PC-9 (cell line): ENCODE measurements at regions not wholly inside any gene's neighbourhood (a gene's known extent, or its start where the extent isn't known, plus 50 kb on each side); places are given as distances from the start of the nearest gene placed in this dataset.

Experiments used
- BruUV-seq: library from RNA; stranded (reverse); fragments of 400-500 nt; replicated peaks from 2 replicates; lab custom pipeline; 2021; lab: Mats Ljungman, UMichigan
- CTCF ChIA-PET: fragments of 300-600 bp; sonication (Branson Sonifier 250); formaldehyde crosslinking; loops from one replicate; lab custom pipeline; 2022; ENCODE audit warnings: antibody characterized with exemption; lab: Charles Lee
- POLR2A ChIA-PET: fragments of 300-600 bp; sonication (Branson Sonifier 250); formaldehyde crosslinking; loops from one replicate; lab custom pipeline; 2022; ENCODE audit warnings: antibody characterized with exemption; ENCODE audit not compliant: unreplicated experiment; lab: Charles Lee
- DNase-seq, 2 experiments: peaks; one replicate each; pipeline versions ENCODE4 v3.0.0 to v3.0.0-alpha.2; 2015 to 2022; ENCODE audit warnings: mixed read lengths in 1 of 2
- H2AFZ ChIP-seq: fragments of 200-600 bp; sonication (generic); 2 replicates; pipeline ENCODE4 v1.8.1; 2017; ENCODE audit warnings: antibody characterized with exemption
- H3F3A ChIP-seq: fragments of 200-600 bp; sonication (generic); 2 replicates; pipeline ENCODE4 v1.8.1; 2017; ENCODE audit warnings: antibody characterized with exemption, mild to moderate bottlenecking, low read depth; ENCODE audit not compliant: insufficient read depth
- H3K27ac ChIP-seq: fragments of 200-600 bp; sonication (generic); 2 replicates; pipeline ENCODE4 v1.6.1; 2016; ENCODE audit warnings: mixed run types
- H3K27me3 ChIP-seq: fragments of 200-600 bp; sonication (generic); 2 replicates; pipeline ENCODE4 v1.6.1; 2016; ENCODE audit warnings: low read depth, mixed run types; ENCODE audit not compliant: insufficient read depth
- H3K36me3 ChIP-seq: fragments of 200-600 bp; sonication (generic); 2 replicates; pipeline ENCODE4 v1.6.1; 2016; ENCODE audit warnings: low read depth, mixed run types
- H3K4me1 ChIP-seq: fragments of 200-600 bp; sonication (generic); replicated peaks from 2 replicates; pipeline ENCODE4 v1.6.1; 2016; ENCODE audit warnings: mixed run types; ENCODE audit not compliant: insufficient read depth
- H3K4me2 ChIP-seq: fragments of 200-600 bp; sonication (generic); 2 replicates; pipeline ENCODE4 v1.6.1; 2017; ENCODE audit warnings: mixed run types
- H3K4me3 ChIP-seq: fragments of 200-600 bp; sonication (generic); 2 replicates; pipeline ENCODE4 v1.6.1; 2016; ENCODE audit warnings: mixed run types
- H3K79me2 ChIP-seq: fragments of 200-600 bp; sonication (generic); 2 replicates; pipeline ENCODE4 v1.6.1; 2017; ENCODE audit warnings: low read depth, mixed run types
- H3K9me2 ChIP-seq: fragments of 200-600 bp; sonication (generic); 2 replicates; pipeline ENCODE4 v1.8.1; 2017; ENCODE audit warnings: mild to moderate bottlenecking; ENCODE audit not compliant: insufficient read depth
- H3K9me3 ChIP-seq: fragments of 200-600 bp; sonication (generic); 2 replicates; pipeline ENCODE4 v1.8.1; 2016; ENCODE audit warnings: low read depth; ENCODE audit not compliant: insufficient read depth
- H4K20me1 ChIP-seq: fragments of 200-600 bp; sonication (generic); 2 replicates; pipeline ENCODE4 v1.8.1; 2017; ENCODE audit not compliant: insufficient read depth
- EZH2 ChIP-seq: fragments of 200-600 bp; sonication (generic); IDR thresholded peaks from 2 replicates; pipeline ENCODE4 v1.8.0; 2017; ENCODE audit warnings: antibody characterized with exemption, low read depth
- intact Hi-C: fragments of 100-400 bp; cut with micrococcal nuclease; formaldehyde crosslinking; loops from one replicate; pipeline ENCODE4 v1.10.0; 2022; ENCODE audit not compliant: unreplicated experiment
- TF ChIP-seq, protein P1 (sequence below): fragments of 200-600 bp; sonication (generic); conservative IDR thresholded peaks from 2 replicates; pipeline ENCODE4 v1.6.1; 2017; ENCODE audit warnings: mixed run types, antibody characterized with exemption, mild to moderate bottlenecking, moderate library complexity

DNA sequence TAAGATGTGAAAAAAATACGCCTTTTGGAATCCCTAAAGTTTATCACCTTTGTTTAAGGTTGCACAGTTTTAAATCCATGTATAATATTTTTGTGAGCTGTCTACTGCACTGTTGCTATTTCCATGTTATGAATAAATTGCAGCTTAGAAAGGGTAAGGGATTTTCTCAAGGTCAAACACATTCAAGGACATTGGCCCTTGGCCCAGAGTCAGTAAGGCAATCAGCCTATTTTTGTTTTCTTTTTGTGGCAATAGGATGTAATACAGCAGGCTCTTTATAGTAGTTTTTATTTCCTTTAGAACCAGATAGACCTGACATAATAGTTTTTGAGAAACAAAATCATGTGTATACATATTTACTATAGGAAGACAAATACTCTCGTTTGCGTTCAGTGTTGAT lies 219.8 kb downstream of the ACTR3B start:
- Histone ChIP-seq H3K27me3 (peaks cover 27% of the 10 kb centered on the region), H3K27ac (no peak overlapping the region), H2AFZ (no peak overlapping the region), H3K4me3 (no peak overlapping the region), H3K36me3 (no peaks in the 10 kb centered on the region), H3K9me2 (peaks cover 5% of the 10 kb centered on the region; the same call in 1 of the 2 replicates), H3K4me2 (no peak overlapping the region), H3F3A (no peaks in the 10 kb centered on the region), H3K9me3 (no peaks in the 10 kb centered on the region), H3K79me2 (no peaks in the 10 kb centered on the region), H4K20me1 (no peaks in the 10 kb centered on the region), H3K4me1 (no peaks in the 10 kb centered on the region)
- ChIA-PET CTCF (no interaction called here), POLR2A (no interaction called here)
- intact Hi-C loops = no loop called here
- TF ChIP-seq EZH2 = no peak
- DNase-seq = no peak
- no TSS peak for BruUV-seq

DNA sequence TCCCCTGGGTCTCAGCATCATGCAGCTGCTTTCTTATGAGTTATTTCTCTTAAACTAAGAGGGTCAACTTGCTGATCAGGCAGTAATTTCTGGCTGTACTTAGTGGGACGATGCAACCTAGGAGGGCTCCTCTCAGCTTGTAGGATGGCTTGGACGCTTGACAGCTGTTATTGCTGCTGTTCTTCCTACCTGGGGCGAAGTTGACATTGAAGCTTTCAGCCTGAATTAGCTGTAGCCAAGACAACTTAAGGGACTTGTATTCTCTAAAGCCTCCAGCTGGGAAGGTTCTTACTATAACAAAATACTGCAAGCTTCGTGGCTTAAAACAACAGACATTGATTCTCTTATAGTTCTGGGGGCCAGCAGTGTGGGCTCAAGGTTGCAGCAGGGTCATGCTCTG lies 224.9 kb downstream of the ACTR3B start:
- ChIA-PET POLR2A (no interaction called here), CTCF (no interaction called here)
- Histone ChIP-seq H3K9me2 (no peaks in the 10 kb centered on the region; the same call in 1 of the 2 replicates), H2AFZ (no peak overlapping the region), H3K4me3 (no peak overlapping the region), H3K9me3 (no peaks in the 10 kb centered on the region), H3K27ac (no peak overlapping the region), H4K20me1 (no peaks in the 10 kb centered on the region), H3K27me3 (peaks cover 17% of the 10 kb centered on the region), H3K4me2 (no peak overlapping the region), H3K79me2 (no peaks in the 10 kb centered on the region), H3K36me3 (no peaks in the 10 kb centered on the region), H3F3A (no peaks in the 10 kb centered on the region), H3K4me1 (no peaks in the 10 kb centered on the region)
- no peak for DNase-seq
- no peak for TF ChIP-seq EZH2
- intact Hi-C loops = no loop called here
- no TSS peak for BruUV-seq

DNA sequence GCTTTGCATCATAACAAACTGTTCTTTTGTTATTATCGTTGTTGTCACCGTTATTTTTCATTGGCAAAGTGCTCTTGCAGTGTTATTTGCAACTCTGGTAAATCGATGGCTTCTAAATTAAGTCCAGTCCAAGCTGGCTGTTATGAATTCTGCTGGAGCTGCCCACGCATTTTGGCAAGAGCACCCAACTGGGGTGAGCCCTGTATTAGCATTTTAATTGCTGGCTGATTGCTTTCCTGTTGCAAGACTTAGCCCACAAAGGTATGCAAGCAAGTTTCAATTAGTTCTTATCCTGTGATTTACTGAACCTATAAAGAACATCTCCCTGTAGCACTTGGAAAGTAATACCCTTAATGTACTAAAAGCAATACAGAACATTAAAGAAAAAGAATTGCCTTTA lies 226.8 kb downstream of the ACTR3B start:
- POLR2A ChIA-PET = no interaction called here
- Histone ChIP-seq H3K36me3 (no peaks in the 10 kb centered on the region), H3K79me2 (no peaks in the 10 kb centered on the region), H2AFZ (no peak overlapping the region), H3K27me3 (peaks cover 7% of the 10 kb centered on the region; the same call in 1 of the 2 replicates), H3K27ac (no peak overlapping the region), H3K9me3 (no peaks in the 10 kb centered on the region), H4K20me1 (no peaks in the 10 kb centered on the region), H3K4me3 (no peak overlapping the region), H3K9me2 (peaks cover 4% of the 10 kb centered on the region; the same call in 1 of the 2 replicates), H3F3A (no peaks in the 10 kb centered on the region), H3K4me1 (no peaks in the 10 kb centered on the region), H3K4me2 (no peak overlapping the region)
- no TSS peak for BruUV-seq
- TF ChIP-seq, protein P1, sequence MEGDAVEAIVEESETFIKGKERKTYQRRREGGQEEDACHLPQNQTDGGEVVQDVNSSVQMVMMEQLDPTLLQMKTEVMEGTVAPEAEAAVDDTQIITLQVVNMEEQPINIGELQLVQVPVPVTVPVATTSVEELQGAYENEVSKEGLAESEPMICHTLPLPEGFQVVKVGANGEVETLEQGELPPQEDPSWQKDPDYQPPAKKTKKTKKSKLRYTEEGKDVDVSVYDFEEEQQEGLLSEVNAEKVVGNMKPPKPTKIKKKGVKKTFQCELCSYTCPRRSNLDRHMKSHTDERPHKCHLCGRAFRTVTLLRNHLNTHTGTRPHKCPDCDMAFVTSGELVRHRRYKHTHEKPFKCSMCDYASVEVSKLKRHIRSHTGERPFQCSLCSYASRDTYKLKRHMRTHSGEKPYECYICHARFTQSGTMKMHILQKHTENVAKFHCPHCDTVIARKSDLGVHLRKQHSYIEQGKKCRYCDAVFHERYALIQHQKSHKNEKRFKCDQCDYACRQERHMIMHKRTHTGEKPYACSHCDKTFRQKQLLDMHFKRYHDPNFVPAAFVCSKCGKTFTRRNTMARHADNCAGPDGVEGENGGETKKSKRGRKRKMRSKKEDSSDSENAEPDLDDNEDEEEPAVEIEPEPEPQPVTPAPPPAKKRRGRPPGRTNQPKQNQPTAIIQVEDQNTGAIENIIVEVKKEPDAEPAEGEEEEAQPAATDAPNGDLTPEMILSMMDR = no peak
- no peak for TF ChIP-seq EZH2
- no peak for DNase-seq
- CTCF ChIA-PET = no interaction called here
- intact Hi-C loops = no loop called here

DNA sequence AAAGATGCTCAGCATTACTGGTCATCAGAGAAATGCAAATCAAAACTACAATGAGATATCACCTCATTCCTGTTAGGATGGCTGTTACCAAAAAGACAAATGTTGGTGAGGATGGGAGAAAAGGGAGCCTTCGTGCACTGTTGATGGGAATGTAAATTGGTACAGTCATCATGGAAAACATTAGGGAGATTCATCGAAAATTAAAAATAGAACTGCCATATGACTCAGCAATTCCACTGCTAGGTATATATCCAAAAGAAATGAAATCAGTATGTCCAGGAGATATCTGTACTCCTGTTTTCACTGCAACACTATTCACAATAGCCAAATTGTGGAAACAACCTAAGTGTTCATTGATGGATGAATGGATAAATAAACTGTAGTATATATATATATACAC lies 228.1 kb downstream of the ACTR3B start:
- Histone ChIP-seq H3K9me2 (0 out of 2 replicates have a peak, but pooled peaks cover 4% of the 10 kb centered on the region), H3K36me3 (no peaks in the 10 kb centered on the region), H3K4me2 (no peak overlapping the region), H3K79me2 (no peaks in the 10 kb centered on the region), H3K27ac (no peak overlapping the region), H3K4me3 (no peak overlapping the region), H3K4me1 (no peaks in the 10 kb centered on the region), H3F3A (no peaks in the 10 kb centered on the region), H3K27me3 (no peaks in the 10 kb centered on the region), H3K9me3 (no peaks in the 10 kb centered on the region), H2AFZ (no peak overlapping the region), H4K20me1 (no peaks in the 10 kb centered on the region)
- ChIA-PET POLR2A (no interaction called here), CTCF (no interaction called here)
- TF ChIP-seq, protein P1 = no peak
- TF ChIP-seq EZH2 = no peak
- intact Hi-C loops = no loop called here
- no TSS peak for BruUV-seq
- DNase-seq = no peak
